Activated CD4-positive, alpha-beta memory T cell treated with anti-CD3 and anti-CD28 coated beads, Interleukin-2, amount 10 ng/mL, durations not matched to agents 7 days and 5 days (primary cell): ENCODE measurements at regions not wholly inside any gene's neighbourhood (a gene's known extent, or its start where the extent isn't known, plus 50 kb on each side); places are given as distances from the start of the nearest gene placed in this dataset.
A peak's percentile ranks its signal among the peaks of the same experiment; 100 is the strongest.

ENCODE experiments used
- CTCF ChIA-PET: fragments of 350-600 bp; sonication (Branson Sonifier 250); formaldehyde crosslinking; loops from one replicate; lab custom pipeline; 2021; ENCODE audit warnings: antibody characterized with exemption, inconsistent platforms; lab: Charles Lee
- POLR2A ChIA-PET: fragments of 350-600 bp; sonication (Branson Sonifier 250); formaldehyde crosslinking; loops from one replicate; lab custom pipeline; 2021; ENCODE audit warnings: antibody characterized with exemption; lab: Charles Lee
- DNase-seq: peaks from one replicate; pipeline ENCODE4 v3.0.0-alpha.2; 2020
- H3K27ac Mint-ChIP-seq: one replicate; pipeline ENCODE4 v1.8.0; 2021; ENCODE audit warnings: mild to moderate bottlenecking, mixed read lengths
- H3K27me3 Mint-ChIP-seq: one replicate; pipeline ENCODE4 v1.8.0; 2021; ENCODE audit warnings: mixed read lengths
- H3K36me3 Mint-ChIP-seq: one replicate; pipeline ENCODE4 v1.8.0; 2021; ENCODE audit warnings: low read depth, mixed read lengths
- H3K4me1 Mint-ChIP-seq: one replicate; pipeline ENCODE4 v1.8.0; 2021; ENCODE audit warnings: mixed read lengths
- H3K4me3 Mint-ChIP-seq: one replicate; pipeline ENCODE4 v1.8.0; 2021; ENCODE audit warnings: mild to moderate bottlenecking, mixed read lengths
- H3K9me3 Mint-ChIP-seq: one replicate; pipeline ENCODE4 v1.8.0; 2021; ENCODE audit warnings: mixed read lengths

DNA sequence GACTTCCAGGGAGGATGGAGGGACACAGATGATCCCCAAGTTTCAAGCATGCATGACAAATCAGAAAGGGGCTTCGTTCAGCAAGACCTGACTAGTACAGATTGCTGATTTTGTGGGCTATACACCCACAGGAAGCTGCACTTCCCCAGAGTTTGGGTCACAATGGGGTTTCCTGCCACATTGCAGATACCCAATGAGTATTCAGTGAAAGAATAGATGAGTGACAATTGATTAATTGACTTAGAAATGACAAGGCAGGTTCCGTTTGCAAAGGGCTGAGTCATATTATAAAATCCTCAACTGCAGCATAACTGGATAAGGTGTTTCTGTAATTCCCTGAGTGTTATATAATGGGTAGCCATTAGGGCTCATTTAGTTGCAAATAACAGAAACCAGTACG lies 146.6 kb upstream of the TBL1X start:
- H3K4me3 Mint-ChIP-seq, result no peak overlapping the region
- POLR2A ChIA-PET, result interaction anchor here (0.5 to 2.0 kb wide), 2 partner anchors 22 to 31 kb away, joined by 3 to 12 read pairs; no protein-coding TSS in a partner anchor
- H3K27ac Mint-ChIP-seq, result peak overlapping the region; percentile 40
- CTCF ChIA-PET, result interaction anchor here (1.6 kb wide), 2 partner anchors 21 to 145 kb away, joined by 3 read pairs; no protein-coding TSS in a partner anchor
- no peaks in the 10 kb centered on the region for H3K27me3 Mint-ChIP-seq
- DNase-seq, result peak; percentile 64
- peaks cover 27% of the 10 kb centered on the region for H3K4me1 Mint-ChIP-seq
- H3K36me3 Mint-ChIP-seq, result no peaks in the 10 kb centered on the region
- H3K9me3 Mint-ChIP-seq, result no peaks in the 10 kb centered on the region

DNA sequence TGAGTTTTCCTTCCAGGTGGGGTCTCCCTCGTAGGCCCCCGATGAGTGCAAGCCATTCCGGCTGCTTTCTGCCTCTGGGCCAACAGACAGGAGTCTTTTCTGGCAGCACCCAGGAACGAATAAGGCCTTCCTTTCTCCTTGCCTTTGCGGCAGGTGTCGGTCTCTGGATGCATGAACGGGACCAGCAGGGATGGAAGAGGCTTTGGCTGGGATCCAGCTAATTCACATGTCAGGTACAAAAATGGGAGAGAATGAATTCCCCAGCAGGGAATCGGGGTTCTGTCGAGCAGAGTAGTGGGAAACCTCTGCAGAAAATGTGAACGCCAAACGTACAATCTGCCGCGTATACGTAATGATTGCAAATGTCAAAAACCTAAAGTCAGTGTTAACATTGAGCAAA lies 146.1 kb upstream of the TBL1X start:
- Mint-ChIP-seq H3K36me3 (no peaks in the 10 kb centered on the region), H3K27ac (no peak overlapping the region), H3K4me1 (peaks cover 22% of the 10 kb centered on the region), H3K27me3 (no peaks in the 10 kb centered on the region), H3K4me3 (no peak overlapping the region), H3K9me3 (no peaks in the 10 kb centered on the region)
- CTCF ChIA-PET, result interaction anchor here (1.6 kb wide), 1 partner anchor 145 kb away, joined by 3 read pairs; no protein-coding TSS in a partner anchor
- POLR2A ChIA-PET, result interaction anchor here (0.6 to 2.0 kb wide), 2 partner anchors 22 to 61 kb away, joined by 3 to 12 read pairs; no protein-coding TSS in a partner anchor
- no peak for DNase-seq

GRCh38 chrX:9320940-9321339 lies 143.9 kb upstream of the TBL1X start:
- Mint-ChIP-seq H3K4me1 (peaks cover 22% of the 10 kb centered on the region), H3K27ac (no peak overlapping the region), H3K9me3 (no peaks in the 10 kb centered on the region), H3K4me3 (no peak overlapping the region), H3K36me3 (no peaks in the 10 kb centered on the region), H3K27me3 (no peaks in the 10 kb centered on the region)
- ChIA-PET CTCF (no interaction called here), POLR2A (no interaction called here)
- no peak for DNase-seq

DNA sequence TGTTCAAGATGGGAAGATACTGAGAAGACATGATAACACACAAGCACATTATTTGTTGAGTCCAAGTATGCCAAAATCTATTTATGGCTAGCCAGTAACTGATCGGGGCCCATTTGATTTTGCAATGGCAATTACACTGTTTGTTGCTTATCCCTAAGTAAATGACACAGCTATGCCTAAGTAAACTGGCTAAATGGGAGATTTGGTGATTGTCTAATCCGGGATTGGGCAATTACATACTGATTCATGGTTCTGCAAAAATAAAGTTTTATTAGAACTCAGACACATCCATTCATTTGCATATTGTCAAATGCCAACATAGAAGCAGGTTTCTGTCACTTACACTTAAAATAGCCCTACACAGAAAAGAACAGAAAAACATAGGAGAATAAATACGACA lies 140.2 kb upstream of the TBL1X start:
- H3K27me3 Mint-ChIP-seq, result peaks cover 1% of the 10 kb centered on the region
- POLR2A ChIA-PET, result no interaction called here
- no peak overlapping the region for H3K27ac Mint-ChIP-seq
- peaks cover 3% of the 10 kb centered on the region for H3K9me3 Mint-ChIP-seq
- peaks cover 20% of the 10 kb centered on the region for H3K4me1 Mint-ChIP-seq
- H3K36me3 Mint-ChIP-seq, result no peaks in the 10 kb centered on the region
- H3K4me3 Mint-ChIP-seq, result no peak overlapping the region
- CTCF ChIA-PET, result no interaction called here
- no peak for DNase-seq

DNA sequence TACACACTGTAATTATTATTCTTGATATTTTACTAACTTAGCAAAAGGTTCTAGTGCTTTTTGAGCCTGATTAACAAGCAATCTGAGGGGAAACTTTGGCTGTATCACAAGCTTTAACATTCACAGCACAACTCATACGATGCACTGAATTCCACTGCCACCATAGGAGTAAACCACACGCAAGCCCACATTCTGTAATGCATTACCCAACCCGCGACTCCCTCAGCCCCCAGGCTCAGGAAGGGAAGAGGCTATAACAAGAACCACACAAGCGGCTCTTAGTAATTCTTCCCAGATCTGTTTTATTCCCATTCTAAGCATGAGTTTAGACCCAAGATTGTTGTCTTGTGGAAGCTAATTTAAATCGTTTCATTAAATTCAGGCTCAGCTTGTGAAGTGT lies 138.5 kb upstream of the TBL1X start:
- Mint-ChIP-seq H3K27ac (no peak overlapping the region), H3K36me3 (no peaks in the 10 kb centered on the region), H3K27me3 (peaks cover 1% of the 10 kb centered on the region), H3K4me3 (no peak overlapping the region), H3K9me3 (peaks cover 3% of the 10 kb centered on the region), H3K4me1 (peaks cover 15% of the 10 kb centered on the region)
- DNase-seq, result no peak
- ChIA-PET POLR2A (no interaction called here), CTCF (no interaction called here)

GRCh38 chrX:9327086-9327746 lies 137.6 kb upstream of the TBL1X start:
- no peak overlapping the region for H3K27ac Mint-ChIP-seq
- ChIA-PET POLR2A (no interaction called here), CTCF (no interaction called here)
- no peak for DNase-seq
- H3K4me3 Mint-ChIP-seq, result no peak overlapping the region
- peaks cover 1% of the 10 kb centered on the region for H3K27me3 Mint-ChIP-seq
- H3K36me3 Mint-ChIP-seq, result no peaks in the 10 kb centered on the region
- H3K4me1 Mint-ChIP-seq, result peaks cover 15% of the 10 kb centered on the region
- peaks cover 3% of the 10 kb centered on the region for H3K9me3 Mint-ChIP-seq

GRCh38 chrX:9327747-9328145 lies 137.1 kb upstream of the TBL1X start:
- H3K4me3 Mint-ChIP-seq, result no peak overlapping the region
- ChIA-PET CTCF (no interaction called here), POLR2A (no interaction called here)
- peaks cover 3% of the 10 kb centered on the region for H3K9me3 Mint-ChIP-seq
- DNase-seq, result no peak
- H3K27me3 Mint-ChIP-seq, result peaks cover 1% of the 10 kb centered on the region
- peaks cover 15% of the 10 kb centered on the region for H3K4me1 Mint-ChIP-seq
- H3K36me3 Mint-ChIP-seq, result no peaks in the 10 kb centered on the region
- H3K27ac Mint-ChIP-seq, result no peak overlapping the region

GRCh38 chrX:9329056-9329455 lies 135.8 kb upstream of the TBL1X start:
- H3K9me3 Mint-ChIP-seq, result peaks cover 3% of the 10 kb centered on the region
- H3K27me3 Mint-ChIP-seq, result peaks cover 1% of the 10 kb centered on the region
- H3K36me3 Mint-ChIP-seq, result no peaks in the 10 kb centered on the region
- no peak overlapping the region for H3K4me3 Mint-ChIP-seq
- POLR2A ChIA-PET, result no interaction called here
- DNase-seq, result no peak
- H3K27ac Mint-ChIP-seq, result no peak overlapping the region
- CTCF ChIA-PET, result no interaction called here
- peaks cover 15% of the 10 kb centered on the region for H3K4me1 Mint-ChIP-seq

DNA sequence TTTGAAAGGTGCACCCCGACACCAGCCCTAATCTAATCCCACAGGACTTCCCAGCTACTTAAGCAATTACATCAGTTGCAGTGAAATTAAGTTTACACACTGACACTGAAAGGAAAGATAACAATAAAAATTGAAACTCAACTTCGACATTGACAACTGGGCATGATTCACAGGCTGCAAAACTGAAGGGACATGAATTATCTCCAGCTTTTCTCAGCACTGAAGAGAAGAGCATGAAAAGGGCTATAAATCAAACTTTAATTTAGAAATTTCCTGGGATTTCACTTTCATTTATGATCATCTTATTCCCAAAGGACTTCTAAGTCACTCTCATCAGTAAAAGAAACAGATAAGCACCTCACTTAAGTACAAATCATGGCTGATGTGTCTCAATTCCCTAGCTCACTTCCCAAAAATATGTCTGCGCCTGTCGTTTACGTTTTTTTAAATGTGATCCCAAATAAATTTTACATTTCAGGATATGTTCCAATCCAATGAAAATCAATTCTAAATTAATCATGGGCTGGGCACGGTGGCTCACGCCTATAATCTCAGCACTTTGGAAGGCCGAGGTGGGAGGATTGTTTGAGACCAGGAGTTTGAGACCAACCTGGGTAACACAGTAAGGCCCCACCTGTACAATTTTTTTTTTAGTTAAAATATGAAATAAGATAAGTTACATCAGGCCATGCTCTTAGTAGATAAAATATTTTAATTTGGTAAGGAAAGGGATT lies 134.4 kb upstream of the TBL1X start:
- no peak overlapping the region for H3K4me3 Mint-ChIP-seq
- peaks cover 3% of the 10 kb centered on the region for H3K9me3 Mint-ChIP-seq
- no peak overlapping the region for H3K27ac Mint-ChIP-seq
- ChIA-PET CTCF (no interaction called here), POLR2A (no interaction called here)
- peaks cover 15% of the 10 kb centered on the region for H3K4me1 Mint-ChIP-seq
- H3K27me3 Mint-ChIP-seq, result peaks cover 1% of the 10 kb centered on the region
- H3K36me3 Mint-ChIP-seq, result no peaks in the 10 kb centered on the region
- no peak for DNase-seq

GRCh38 chrX:9333873-9334560 lies 130.8 kb upstream of the TBL1X start:
- Mint-ChIP-seq H3K9me3 (no peaks in the 10 kb centered on the region), H3K27me3 (no peaks in the 10 kb centered on the region), H3K4me3 (no peak overlapping the region), H3K4me1 (peaks cover 10% of the 10 kb centered on the region), H3K36me3 (no peaks in the 10 kb centered on the region), H3K27ac (no peak overlapping the region)
- ChIA-PET POLR2A (no interaction called here), CTCF (no interaction called here)
- DNase-seq, result no peak

- DNase-seq, result no peak
- H3K4me1 Mint-ChIP-seq, result peaks cover 18% of the 10 kb centered on the region
- H3K27ac Mint-ChIP-seq, result no peak overlapping the region
- H3K27me3 Mint-ChIP-seq, result no peaks in the 10 kb centered on the region
- no peak overlapping the region for H3K4me3 Mint-ChIP-seq
- no peaks in the 10 kb centered on the region for H3K36me3 Mint-ChIP-seq
- H3K9me3 Mint-ChIP-seq, result no peaks in the 10 kb centered on the region
- ChIA-PET POLR2A (no interaction called here), CTCF (no interaction called here)
Measured at GRCh38 chrX:9335251-9335650, 129.6 kb upstream of the TBL1X start.

DNA sequence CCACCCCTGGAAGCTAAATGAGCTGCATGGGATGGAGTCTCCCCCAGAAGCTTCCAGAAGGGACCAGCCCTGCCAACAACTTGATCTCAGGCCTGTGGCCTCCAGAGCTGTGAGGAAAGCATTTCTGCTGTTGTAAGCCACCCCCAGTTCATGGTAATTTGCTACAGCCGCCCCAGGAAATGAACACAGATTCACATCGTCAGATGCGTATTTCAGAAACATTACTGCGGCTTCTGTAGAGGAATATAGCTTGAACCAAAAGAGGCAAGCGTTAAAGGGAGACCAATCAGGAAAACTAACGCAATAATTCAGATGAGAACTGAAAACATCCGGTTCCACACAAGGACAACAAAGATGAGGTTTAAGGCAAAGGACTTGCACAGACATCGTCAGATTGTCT lies 128.4 kb upstream of the TBL1X start:
- Mint-ChIP-seq H3K9me3 (no peaks in the 10 kb centered on the region), H3K27me3 (no peaks in the 10 kb centered on the region), H3K4me1 (peaks cover 29% of the 10 kb centered on the region), H3K27ac (no peak overlapping the region), H3K36me3 (no peaks in the 10 kb centered on the region), H3K4me3 (no peak overlapping the region)
- ChIA-PET POLR2A (no interaction called here), CTCF (interaction anchor here (0.6 kb wide), 1 partner anchor 11 kb away, joined by 3 read pairs; no protein-coding TSS in a partner anchor)
- no peak for DNase-seq

- peaks cover 31% of the 10 kb centered on the region for H3K4me1 Mint-ChIP-seq
- H3K4me3 Mint-ChIP-seq, result no peak overlapping the region
- H3K27me3 Mint-ChIP-seq, result no peaks in the 10 kb centered on the region
- no peak for DNase-seq
- POLR2A ChIA-PET, result no interaction called here
- no peak overlapping the region for H3K27ac Mint-ChIP-seq
- no peaks in the 10 kb centered on the region for H3K9me3 Mint-ChIP-seq
- CTCF ChIA-PET, result interaction anchor here (0.6 kb wide), 1 partner anchor 11 kb away, joined by 3 read pairs; no protein-coding TSS in a partner anchor
- H3K36me3 Mint-ChIP-seq, result no peaks in the 10 kb centered on the region
Measured at GRCh38 chrX:9337046-9337445, 127.8 kb upstream of the TBL1X start.
